AG08395 (cell line): ENCODE measurements at regions not wholly inside any gene's neighbourhood (a gene's known extent, or its start where the extent isn't known, plus 50 kb on each side); places are given as distances from the start of the nearest gene placed in this dataset.

Source experiments
- DNase-seq: peaks from one replicate; pipeline ENCODE4 v3.0.0; 2012; ENCODE audit warnings: mixed read lengths, low spot score

DNA sequence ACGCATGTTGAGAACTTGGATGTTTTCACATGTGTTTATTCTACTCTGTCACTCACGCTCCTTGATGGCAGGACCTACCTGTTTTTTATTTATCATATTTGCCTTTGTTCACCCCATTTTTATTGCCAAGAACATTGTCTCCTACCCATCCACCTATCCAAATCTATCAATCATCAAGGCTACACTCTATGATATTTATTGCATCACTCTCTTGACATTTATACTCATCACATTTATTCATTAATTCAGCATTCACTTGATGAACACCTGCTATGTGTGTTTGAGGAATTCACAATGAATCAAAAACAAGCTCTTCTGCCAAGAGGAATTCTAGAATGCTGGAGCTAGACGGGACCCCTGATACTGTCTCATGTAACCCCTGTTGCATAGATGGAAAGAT is 94.5 kb upstream of the ZNF469 start:
- no peak for DNase-seq

DNA sequence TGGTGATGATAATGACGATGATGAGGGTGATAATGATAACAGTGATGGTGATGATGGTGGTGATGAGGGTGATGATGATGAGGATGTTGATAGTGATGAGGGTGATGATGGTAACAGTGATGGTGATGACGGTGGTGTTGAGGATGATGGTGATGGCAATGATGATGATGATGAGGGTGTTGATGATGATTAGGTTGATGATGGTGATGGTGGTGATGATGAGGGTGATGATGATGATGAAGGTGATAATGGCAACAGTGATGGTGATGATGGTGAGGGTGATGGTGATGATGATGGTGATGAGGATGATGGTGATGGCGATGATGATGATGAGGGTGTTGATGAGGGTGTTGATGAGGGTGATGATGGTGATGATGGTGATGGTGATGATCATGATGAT is 93.8 kb upstream of the ZNF469 start:
- no peak for DNase-seq

DNA sequence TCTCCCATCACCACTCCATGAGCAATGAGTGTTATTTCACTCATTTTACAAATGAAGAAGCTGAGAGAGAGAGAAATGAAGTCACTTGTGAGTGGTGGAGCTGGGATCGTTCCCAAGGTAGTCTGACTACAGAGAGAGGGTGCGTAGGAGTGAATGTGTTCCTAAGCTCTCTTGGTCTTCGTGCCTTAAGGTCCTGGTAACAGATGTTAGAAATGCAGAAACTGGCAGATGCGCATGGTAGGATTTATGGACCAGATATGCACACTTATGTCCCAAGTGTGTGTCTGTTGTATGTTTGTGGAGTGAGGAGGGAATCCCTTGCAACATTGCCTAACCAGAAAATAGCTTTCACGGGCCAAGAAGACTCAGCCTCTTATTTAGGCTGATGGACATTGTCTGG is 93.2 kb upstream of the ZNF469 start:
- DNase-seq, result peak; percentile 49

DNA sequence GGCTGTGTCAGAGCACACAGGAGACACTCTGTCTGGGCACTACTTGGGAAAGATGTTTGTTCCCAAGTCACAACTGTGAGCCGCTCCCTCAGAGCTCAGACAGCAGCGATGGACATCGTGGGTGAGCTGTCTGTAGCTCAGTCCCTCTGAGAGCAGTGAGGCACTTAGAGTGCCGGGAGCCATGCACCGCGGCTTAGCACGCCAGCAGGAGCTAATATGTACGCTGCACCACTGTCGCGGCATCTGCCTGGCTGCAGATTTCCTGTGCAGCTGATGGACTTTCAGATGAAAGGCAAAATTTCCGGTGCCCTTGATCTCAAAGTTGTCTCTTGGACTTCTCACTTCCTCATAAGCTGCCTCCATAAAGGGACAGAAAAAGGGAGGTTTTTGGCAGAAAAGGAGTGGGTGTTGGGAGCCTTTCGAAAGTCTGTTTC is 92.8 kb upstream of the ZNF469 start:
- DNase-seq, result peak; percentile 41

GRCh38 chr16:88290850-88291830 is 91.6 kb upstream of the ZNF469 start:
- DNase-seq, result no peak

DNA sequence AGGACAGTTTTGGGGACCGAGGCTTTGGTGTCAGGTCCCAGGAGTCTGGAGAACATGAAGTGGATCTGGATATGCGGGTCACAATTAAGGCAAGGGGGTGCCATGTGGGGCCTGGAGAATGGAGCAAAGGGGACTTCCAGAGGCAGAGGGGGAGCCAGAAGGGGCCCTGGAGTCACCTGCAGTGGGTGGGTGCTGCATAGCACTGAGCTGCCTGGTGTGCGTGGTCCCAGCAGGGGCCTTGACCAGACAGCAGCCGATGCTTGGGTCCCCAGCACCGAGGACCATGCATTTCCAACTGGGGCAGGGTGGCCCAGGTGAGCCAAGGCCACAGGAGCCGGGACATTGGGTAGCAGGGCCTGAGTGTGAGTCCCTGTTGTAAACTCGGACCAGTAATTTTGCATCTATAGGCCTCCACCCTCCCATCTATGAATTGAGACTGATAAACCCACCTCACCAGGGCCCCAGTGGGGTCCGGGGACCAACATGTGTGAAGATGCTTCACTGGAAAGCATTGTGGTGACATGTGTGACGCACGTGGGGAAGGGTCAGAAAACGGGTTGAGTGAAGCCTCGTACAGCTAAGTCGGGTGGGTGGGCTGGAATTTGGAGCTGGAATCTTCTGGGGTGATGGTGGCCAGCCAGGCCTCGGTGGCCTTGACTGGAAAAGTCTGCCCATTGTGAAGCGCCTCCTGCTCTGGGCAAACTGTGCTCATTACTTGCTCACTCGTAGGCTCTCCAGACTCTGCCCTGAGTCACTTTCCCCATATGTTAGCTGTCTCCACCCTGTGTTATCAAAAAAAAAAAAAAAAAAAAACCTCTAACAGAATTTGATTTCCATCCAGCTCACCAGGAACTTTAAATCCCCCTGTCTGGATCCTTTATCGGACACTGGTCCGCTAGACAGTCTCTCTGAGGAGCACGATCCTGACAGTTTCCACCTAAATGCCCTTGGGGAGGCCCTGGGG is 90.5 kb upstream of the ZNF469 start:
- no peak for DNase-seq

DNA sequence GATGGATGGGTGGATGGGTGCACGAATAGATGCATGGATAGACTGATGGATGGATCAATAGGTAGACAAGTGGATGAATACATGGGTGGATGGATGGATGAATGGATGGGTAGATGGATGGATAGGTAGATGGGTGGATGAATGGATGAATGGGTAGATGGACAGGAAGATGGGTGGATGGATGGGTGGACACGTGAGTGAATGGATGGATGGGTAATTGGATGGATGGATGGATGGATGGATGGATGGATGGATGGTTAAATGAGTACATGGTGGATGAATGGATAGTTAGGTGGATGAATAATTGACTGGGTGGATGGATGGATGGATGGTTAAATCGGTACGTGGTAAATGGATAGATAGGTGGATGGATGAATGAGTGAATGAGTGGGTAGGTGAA is 89.7 kb upstream of the ZNF469 start:
- DNase-seq, result no peak

DNA sequence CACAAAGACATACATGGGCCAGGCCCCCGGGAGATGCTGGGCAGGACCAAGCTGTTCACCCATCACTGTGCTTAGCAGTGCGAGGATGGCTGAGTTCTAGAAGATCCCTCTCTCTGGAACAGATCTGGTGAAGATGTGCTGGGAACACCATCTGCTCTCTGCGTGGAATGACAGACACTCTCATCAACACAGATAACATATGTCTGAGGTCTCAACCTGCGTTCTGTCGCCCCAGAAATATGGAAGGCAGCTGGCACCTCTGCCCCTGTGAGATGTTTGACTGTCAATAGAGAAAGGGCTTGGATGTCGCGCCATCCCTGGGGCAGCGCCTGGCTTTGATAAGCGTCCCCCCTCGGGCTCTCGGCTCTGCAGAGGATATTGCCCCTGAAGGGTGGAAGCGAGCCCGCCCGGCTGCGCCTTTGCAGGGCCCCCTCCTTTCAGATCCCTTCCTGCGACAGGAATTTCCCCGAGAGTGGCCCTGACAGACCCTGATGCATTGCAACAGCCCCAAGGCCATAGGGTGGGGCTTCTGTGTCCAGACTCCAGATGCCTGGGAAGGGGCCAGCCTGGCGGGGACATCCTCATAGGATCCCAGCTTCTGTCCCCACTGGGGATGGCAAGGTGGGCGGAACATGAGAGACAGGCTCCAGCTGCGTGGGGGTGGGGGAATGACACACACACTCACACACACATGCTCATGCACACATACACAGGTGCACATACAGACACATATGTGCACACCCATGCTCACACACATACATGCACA is 86.9 kb upstream of the ZNF469 start:
- DNase-seq, result no peak

DNA sequence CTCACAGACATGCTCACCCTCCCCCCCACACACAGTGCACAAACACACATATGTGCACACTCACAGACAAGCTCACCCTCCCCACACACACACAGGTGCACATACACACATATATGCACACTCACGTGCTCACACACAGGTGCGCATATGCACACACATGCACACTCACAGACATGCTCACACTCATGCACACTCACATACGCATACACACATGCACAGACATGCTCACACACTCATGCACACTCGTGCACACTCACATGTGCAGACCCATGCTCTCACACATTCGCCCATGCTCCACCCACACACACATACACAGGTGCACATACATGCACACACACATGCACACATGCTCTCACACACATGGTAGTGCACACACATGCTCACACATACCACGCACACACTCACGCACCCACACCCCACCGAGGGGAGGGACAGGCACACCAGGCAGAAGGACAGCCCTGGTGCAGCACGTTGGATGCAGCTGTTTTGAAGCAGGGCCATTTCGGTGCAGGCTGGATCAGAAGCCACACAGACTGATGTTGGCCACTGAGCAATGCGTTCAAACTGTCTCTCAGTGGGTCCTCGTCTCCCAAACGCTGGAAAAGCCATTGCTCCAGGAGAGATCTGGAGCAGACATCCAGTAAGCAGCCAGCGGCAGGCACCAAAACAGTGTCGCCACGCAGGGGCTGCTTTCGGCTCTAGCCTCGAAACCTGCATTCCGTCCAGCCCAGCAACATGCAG is 86.2 kb upstream of the ZNF469 start:
- DNase-seq, result no peak

DNA sequence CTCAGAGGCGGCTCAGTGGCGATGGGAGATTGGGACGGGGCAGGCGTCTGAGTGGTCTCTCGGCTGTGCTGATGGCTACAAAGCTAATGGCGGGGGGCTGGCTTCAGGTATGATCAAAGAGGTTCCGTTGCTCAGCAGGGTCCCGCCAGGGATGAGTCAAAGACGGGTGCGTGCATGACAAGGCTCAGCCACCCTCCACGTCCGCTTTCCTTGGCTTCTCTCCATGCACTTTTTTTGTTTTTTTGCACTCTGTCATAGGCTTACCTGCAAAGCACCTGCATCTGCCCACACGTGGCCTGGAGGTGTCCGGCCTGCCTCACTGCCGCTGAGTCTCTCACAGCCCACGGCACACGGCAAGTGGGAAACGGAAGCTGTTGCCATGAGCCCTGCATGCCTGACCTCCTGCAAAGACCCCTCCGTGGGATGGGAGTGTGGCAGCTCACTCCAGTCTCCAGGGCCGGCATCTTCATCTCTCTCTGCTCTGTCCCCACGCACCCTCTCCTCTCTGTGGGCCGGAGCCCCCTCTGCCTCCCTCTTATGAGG is 85.5 kb upstream of the ZNF469 start:
- DNase-seq, result no peak

GRCh38 chr16:88298181-88298832 is 84.5 kb upstream of the ZNF469 start:
- DNase-seq, result peak; percentile 61

- DNase-seq, result peak; percentile 52
Observed at GRCh38 chr16:88298833-88299745, 83.7 kb upstream of the ZNF469 start.

GRCh38 chr16:88299751-88300462 is 82.9 kb upstream of the ZNF469 start:
- DNase-seq, result no peak

- no peak for DNase-seq
Observed at GRCh38 chr16:88300463-88300835, 82.3 kb upstream of the ZNF469 start.

GRCh38 chr16:88301431-88301830 is 81.3 kb upstream of the ZNF469 start:
- no peak for DNase-seq

DNA sequence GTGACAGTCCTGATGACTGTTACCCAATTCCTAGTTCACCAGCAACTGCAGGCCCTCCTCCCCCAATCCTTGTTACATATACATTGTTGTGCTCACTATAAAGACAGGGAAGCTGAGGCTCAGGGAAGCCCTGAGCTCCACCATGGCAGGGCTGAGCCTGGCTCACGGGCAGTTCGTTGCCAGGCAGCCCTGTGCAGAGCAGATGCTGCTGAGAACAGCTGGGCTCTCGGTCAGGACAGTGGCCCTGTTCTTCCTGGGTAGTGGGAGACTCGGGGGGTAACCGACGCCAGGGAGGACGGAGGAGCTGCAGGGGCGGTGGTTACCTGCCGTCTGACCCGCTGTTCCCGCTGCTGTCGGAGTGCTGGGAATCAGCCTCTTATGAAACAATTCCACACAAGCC is 80.9 kb upstream of the ZNF469 start:
- no peak for DNase-seq

DNA sequence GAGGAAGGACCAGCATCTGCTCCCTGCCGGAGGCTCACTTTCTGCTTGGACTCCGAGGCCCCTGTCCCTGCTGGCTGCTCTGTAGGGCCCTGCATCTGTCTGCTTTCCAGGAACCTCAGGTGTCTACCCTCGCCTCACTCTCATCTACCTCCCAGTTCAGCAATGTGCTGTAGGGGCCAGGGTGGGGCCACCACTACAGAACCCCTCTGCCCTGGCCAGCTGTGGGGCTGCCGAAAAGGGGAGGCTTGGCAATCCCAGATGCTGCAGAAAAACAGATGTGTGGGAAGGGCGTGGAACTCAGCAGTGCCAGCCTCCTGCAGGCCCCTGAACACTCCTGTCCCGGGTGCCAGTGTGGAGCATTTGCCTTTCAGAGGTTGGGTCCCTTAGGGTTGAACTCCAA is 80.1 kb upstream of the ZNF469 start:
- no peak for DNase-seq

- no peak for DNase-seq
Observed at GRCh38 chr16:88303405-88303804, 79.4 kb upstream of the ZNF469 start.
